ENCODE measurements at regions not wholly inside any gene's neighbourhood (a gene's known extent, or its start where the extent isn't known, plus 50 kb on each side); places are given as distances from the start of the nearest gene placed in this dataset.

- CTCF ChIA-PET = no interaction called here
- H3K36me3 ChIP-seq (ENCODE audit: low read depth, low read length) = no peaks in the 10 kb centered on the region
These were observed 568.1 kb downstream of the KCNJ3 start for GRCh38 chr2:155266583-155266982.

GRCh38 chr2:155266109-155266508 lies 567.6 kb downstream of the KCNJ3 start:
- Histone ChIP-seq H3K79me2 (ENCODE audit: low read length) (no peaks in the 10 kb centered on the region), H3K9me3 (ENCODE audit: low read length) (0 out of 2 replicates have a peak, but pooled peaks cover 4% of the 10 kb centered on the region), H3K4me1 (ENCODE audit: insufficient read depth, low read length) (no peaks in the 10 kb centered on the region), H3K36me3 (ENCODE audit: low read depth, low read length) (no peaks in the 10 kb centered on the region), H3K9ac (ENCODE audit: low read length) (no peak overlapping the region), H3K9me2 (replicated peaks; ENCODE audit: low read length) (no peaks in the 10 kb centered on the region), H3K4me2 (ENCODE audit: low read length) (no peak overlapping the region), H3F3A (ENCODE audit: low read length, unreplicated experiment) (no peaks in the 10 kb centered on the region), H2AFZ (ENCODE audit: low read length) (no peak overlapping the region), H3K27me3 (ENCODE audit: low read length) (no peaks in the 10 kb centered on the region), H3K27ac (ENCODE audit: low read length) (no peak overlapping the region), H3K4me3 (ENCODE audit: low read length) (no peak overlapping the region), H4K20me1 (ENCODE audit: low read length) (no peaks in the 10 kb centered on the region)
- DNase-seq (no peak), ATAC-seq (no peak)
- POLR2A ChIA-PET (ENCODE audit: unreplicated experiment) = no interaction called here
- CTCF ChIA-PET = no interaction called here
- intact Hi-C loops (cut with micrococcal nuclease) = no loop called here
- no TSS peak for BruUV-seq (replicated peaks)
- TF ChIP-seq EZH2 (IDR thresholded peaks at IDR 0.05; ENCODE audit: low read length, unreplicated experiment) = no peak
- TF ChIP-seq EZH2phosphoT487 (IDR thresholded peaks at IDR 0.05; ENCODE audit: borderline replicate concordance, low read length) = no peak
- no peak for TF ChIP-seq CTCF (conservative IDR thresholded peaks at IDR 0.05; ENCODE audit: low read depth, low read length)

More at GRCh38 chr2:155266583-155266982, 568.1 kb downstream of the KCNJ3 start:
- Histone ChIP-seq H3K9ac (ENCODE audit: low read length) (no peak overlapping the region), H3K27me3 (ENCODE audit: low read length) (no peaks in the 10 kb centered on the region), H3K4me3 (ENCODE audit: low read length) (no peak overlapping the region), H3K9me2 (replicated peaks; ENCODE audit: low read length) (no peaks in the 10 kb centered on the region), H4K20me1 (ENCODE audit: low read length) (no peaks in the 10 kb centered on the region), H3F3A (ENCODE audit: low read length, unreplicated experiment) (no peaks in the 10 kb centered on the region), H3K4me2 (ENCODE audit: low read length) (no peak overlapping the region), H3K27ac (ENCODE audit: low read length) (no peak overlapping the region), H3K79me2 (ENCODE audit: low read length) (no peaks in the 10 kb centered on the region), H3K4me1 (ENCODE audit: insufficient read depth, low read length) (no peaks in the 10 kb centered on the region), H2AFZ (ENCODE audit: low read length) (no peak overlapping the region), H3K9me3 (ENCODE audit: low read length) (0 out of 2 replicates have a peak, but pooled peaks cover 4% of the 10 kb centered on the region)
- intact Hi-C loops (cut with micrococcal nuclease) = no loop called here
- TF ChIP-seq EZH2phosphoT487 (IDR thresholded peaks at IDR 0.05; ENCODE audit: borderline replicate concordance, low read length) (no peak), CTCF (conservative IDR thresholded peaks at IDR 0.05; ENCODE audit: low read depth, low read length) (no peak), EZH2 (IDR thresholded peaks at IDR 0.05; ENCODE audit: low read length, unreplicated experiment) (no peak)
- no TSS peak for BruUV-seq (replicated peaks)
- POLR2A ChIA-PET (ENCODE audit: unreplicated experiment) = no interaction called here
- no peak for DNase-seq
- ATAC-seq = no peak

GRCh38 chr2:155256803-155257202 lies 558.3 kb downstream of the KCNJ3 start:
- H2AFZ ChIP-seq (ENCODE audit: low read length) = no peak overlapping the region
- H3K4me3 ChIP-seq (ENCODE audit: low read length) = no peak overlapping the region
- ChIA-PET CTCF (no interaction called here), POLR2A (ENCODE audit: unreplicated experiment) (no interaction called here)
- intact Hi-C loops (cut with micrococcal nuclease) = no loop called here
- no peaks in the 10 kb centered on the region for H3K79me2 ChIP-seq (ENCODE audit: low read length)
- no peak overlapping the region for H3K9ac ChIP-seq (ENCODE audit: low read length)
- no peaks in the 10 kb centered on the region for H4K20me1 ChIP-seq (ENCODE audit: low read length)
- H3K9me3 ChIP-seq (ENCODE audit: low read length) = no peaks in the 10 kb centered on the region
- H3K27ac ChIP-seq (ENCODE audit: low read length) = no peak overlapping the region
- H3K9me2 ChIP-seq (replicated peaks; ENCODE audit: low read length) = no peaks in the 10 kb centered on the region
- no peak for DNase-seq
- no peaks in the 10 kb centered on the region for H3F3A ChIP-seq (ENCODE audit: low read length, unreplicated experiment)
- TF ChIP-seq CTCF (conservative IDR thresholded peaks at IDR 0.05; ENCODE audit: low read depth, low read length) (peak; percentile 22; the same call in 1 of the 2 replicates), EZH2 (IDR thresholded peaks at IDR 0.05; ENCODE audit: low read length, unreplicated experiment) (no peak)
- BruUV-seq (replicated peaks) = no TSS peak
- no peaks in the 10 kb centered on the region for H3K4me1 ChIP-seq (ENCODE audit: insufficient read depth, low read length)
- no peak overlapping the region for H3K4me2 ChIP-seq (ENCODE audit: low read length)
- ATAC-seq = no peak
- H3K27me3 ChIP-seq (ENCODE audit: low read length) = no peaks in the 10 kb centered on the region
- no peaks in the 10 kb centered on the region for H3K36me3 ChIP-seq (ENCODE audit: low read depth, low read length)
